H1 (cell line): ENCODE measurements at regions not wholly inside any gene's neighbourhood (a gene's known extent, or its start where the extent isn't known, plus 50 kb on each side); places are given as distances from the start of the nearest gene placed in this dataset.

Experiments
- CBX8 ChIP-seq: fragments of 300-800, 300-1000 bp; sonication (generic); IDR thresholded peaks from 2 replicates; pipeline ENCODE4 v1.7.1; 2016; ENCODE audit warnings: low read depth, low read length, borderline replicate concordance
- EZH2 ChIP-seq: fragments of 200-600 bp; sonication (generic); IDR thresholded peaks from 2 replicates; pipeline ENCODE4 v1.7.1; 2012; ENCODE audit warnings: low read depth, mild to moderate bottlenecking, moderate library complexity, low read length, inconsistent platforms; ENCODE audit not compliant: severe bottlenecking
- SP1 ChIP-seq: IDR thresholded peaks from 2 replicates; pipeline ENCODE4 v1.6.1; 2011; ENCODE audit warnings: low read depth, low read length

- TF ChIP-seq SP1: no peak
- TF ChIP-seq CBX8: no peak
- no peak for TF ChIP-seq EZH2
Measured at GRCh38 chr5:33229216-33229615, 211.5 kb upstream of the TARS1 start.
